DMS 273 (cell line): ENCODE measurements at regions not wholly inside any gene's neighbourhood (a gene's known extent, or its start where the extent isn't known, plus 50 kb on each side); places are given as distances from the start of the nearest gene placed in this dataset.
"Not testable (repeated sequence)": the region's sequence is repeated elsewhere in the genome, so short reads cannot be mapped to it uniquely, and the experiment has no call there.

Source experiments
- DNase-seq: peaks from one replicate; lab custom pipeline; 2025; ENCODE audit not compliant: unreplicated experiment; lab: John Stamatoyannopoulos, UW

GRCh38 chrX:65331371-65331770, 203.2 kb downstream of the LAS1L start:
- no peak for DNase-seq

GRCh38 chrX:65300104-65300809, 234.3 kb downstream of the LAS1L start:
- DNase-seq = no peak

- not testable (repeated sequence) for DNase-seq
Measured at GRCh38 chrX:65282905-65283304, 251.7 kb downstream of the LAS1L start.

- DNase-seq = no peak
Measured at GRCh38 chrX:65273152-65273551, 261.4 kb downstream of the LAS1L start.

GRCh38 chrX:65266482-65266881, 268.1 kb downstream of the LAS1L start:
- no peak for DNase-seq

DNA sequence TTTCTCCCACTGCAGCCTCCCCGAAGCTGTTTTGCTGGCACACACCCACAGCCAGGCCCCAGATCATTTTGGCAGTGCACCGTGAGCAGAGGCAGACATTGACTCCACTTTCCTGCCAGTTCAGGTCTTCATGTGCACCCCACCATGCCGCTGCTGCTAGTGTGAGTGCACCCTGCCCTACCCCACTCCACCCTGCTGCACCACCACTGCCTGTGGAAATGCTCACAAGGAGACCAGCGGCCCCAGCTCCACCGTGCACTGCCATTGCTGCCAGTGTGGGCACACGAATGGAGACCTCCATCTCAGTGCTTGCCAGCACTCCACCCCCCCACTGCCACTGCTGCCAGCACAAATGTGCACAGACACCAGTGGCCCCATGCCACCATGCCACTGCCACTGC, 277.6 kb upstream of the ZC4H2 start:
- no peak for DNase-seq

GRCh38 chrX:65241059-65241721, 264.9 kb upstream of the ZC4H2 start:
- no peak for DNase-seq

- peak; percentile 21 for DNase-seq
Measured at GRCh38 chrX:65203545-65203944, 227.3 kb upstream of the ZC4H2 start.

- DNase-seq = peak; percentile 78
Measured at GRCh38 chrX:65196758-65197360, 220.6 kb upstream of the ZC4H2 start.

- no peak for DNase-seq
Measured at GRCh38 chrX:65195621-65196020, 219.4 kb upstream of the ZC4H2 start.

GRCh38 chrX:65194547-65194946, 218.3 kb upstream of the ZC4H2 start:
- DNase-seq = no peak

DNA sequence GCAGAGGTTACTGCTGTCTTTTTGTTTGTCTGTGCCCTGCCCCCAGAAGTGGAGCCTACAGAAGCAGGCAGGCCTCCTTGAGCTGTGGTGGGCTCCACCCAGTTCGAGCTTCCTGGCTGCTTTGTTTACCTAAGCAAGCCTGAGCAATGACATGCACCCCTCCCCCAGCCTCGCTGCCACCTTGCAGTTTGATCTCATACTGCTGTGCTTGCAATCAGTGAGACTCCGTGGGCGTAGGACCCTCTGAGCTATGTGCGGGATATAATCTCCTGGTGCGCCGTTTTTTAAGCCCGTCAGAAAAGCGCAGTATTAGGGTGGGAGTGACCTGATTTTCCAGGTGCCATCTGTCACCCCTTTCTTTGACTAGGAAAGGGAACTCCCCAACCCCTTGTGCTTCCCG, 187.1 kb upstream of the ZC4H2 start:
- DNase-seq = not testable (repeated sequence)

DNA sequence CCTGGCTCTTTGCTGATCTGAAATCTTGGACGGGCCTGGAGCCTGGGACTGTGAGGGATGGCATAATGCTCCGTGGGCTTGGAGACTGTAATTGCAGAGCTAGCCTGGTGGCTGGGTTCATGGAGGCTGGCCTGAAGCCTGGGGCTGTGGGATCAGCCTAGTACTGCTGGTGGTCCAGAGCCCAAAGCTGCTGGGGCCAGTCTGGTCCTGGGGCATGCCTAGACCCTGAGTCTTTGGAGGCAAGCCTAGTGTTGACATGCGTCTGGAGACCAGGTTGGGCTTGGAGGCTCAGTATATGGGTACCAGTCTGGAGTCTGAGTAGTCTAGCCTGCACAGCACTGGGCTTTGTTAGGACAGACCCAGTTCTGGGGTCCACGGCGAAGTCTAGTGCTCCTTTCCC, 172.0 kb upstream of the ZC4H2 start:
- no peak for DNase-seq

DNA sequence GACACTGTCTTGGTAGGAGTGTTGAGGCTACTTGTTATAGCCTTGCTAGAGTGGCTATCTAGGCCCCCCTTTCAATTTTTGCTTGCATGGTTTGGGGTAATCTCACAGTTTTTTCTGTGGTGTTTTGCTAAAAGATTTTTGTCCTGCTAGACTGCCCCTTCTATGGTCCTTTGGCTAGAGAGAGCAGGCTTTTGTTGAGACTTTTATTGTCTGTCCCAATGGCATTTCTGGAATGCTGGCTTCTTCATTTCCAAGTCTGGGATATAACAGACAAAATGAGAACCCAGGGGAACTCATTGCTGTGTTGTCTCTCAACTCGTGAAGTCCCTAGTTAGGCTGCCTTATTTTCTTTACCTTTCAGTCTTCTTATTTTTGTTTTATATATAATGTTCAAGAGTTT, 160.2 kb upstream of the ZC4H2 start:
- DNase-seq = no peak

GRCh38 chrX:65127842-65128241, 151.6 kb upstream of the ZC4H2 start:
- no peak for DNase-seq

- DNase-seq = no peak
Measured at GRCh38 chrX:65098851-65099250, 122.6 kb upstream of the ZC4H2 start.

- no peak for DNase-seq
Measured at GRCh38 chrX:65093658-65094057, 117.4 kb upstream of the ZC4H2 start.

- no peak for DNase-seq
Measured at GRCh38 chrX:65073233-65073632, 97.0 kb upstream of the ZC4H2 start.

DNA sequence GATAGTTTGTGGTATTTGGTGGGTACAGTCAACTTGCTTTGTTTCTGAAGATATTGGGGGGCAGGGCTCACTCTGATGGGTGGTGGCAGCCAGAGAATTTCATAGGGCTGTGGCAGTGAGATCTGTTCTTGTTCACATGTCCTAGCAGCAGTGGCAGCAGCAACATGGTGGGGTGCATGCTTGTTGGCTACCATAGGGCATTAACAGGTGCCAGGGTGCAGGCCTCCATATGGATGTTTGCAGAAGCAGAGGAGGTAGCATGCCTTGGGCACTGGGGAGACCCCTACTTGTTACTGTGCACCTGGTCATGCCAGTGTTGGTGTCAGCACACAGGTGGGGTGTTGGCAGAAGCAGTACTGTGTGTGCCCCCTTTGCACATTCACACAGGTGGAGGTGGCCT, 96.3 kb upstream of the ZC4H2 start:
- no peak for DNase-seq

GRCh38 chrX:65058626-65059025, 82.4 kb upstream of the ZC4H2 start:
- DNase-seq = not testable (repeated sequence)

- no peak for DNase-seq
Measured at GRCh38 chrX:65045001-65045400, 68.8 kb upstream of the ZC4H2 start.

DNA sequence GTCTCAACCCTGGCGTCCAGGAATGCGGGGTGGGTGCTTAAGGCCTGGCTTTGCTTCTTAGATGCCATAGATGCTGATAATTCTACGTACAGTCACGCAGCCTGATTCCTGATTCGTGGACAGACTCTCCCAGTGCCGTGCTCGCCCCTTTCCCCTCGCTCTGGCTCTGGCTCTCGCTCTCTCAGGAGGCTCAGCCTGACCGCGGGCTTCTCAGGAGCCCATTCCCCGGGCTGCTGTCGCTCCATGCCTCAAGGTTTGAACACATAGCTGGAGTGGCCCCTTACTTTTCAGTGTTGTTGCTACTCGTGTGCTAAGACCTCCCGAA, 59.2 kb upstream of the ZC4H2 start:
- DNase-seq = peak; percentile 66
